Ovary (tissue), 7 donors: ENCODE measurements at regions not wholly inside any gene's neighbourhood (a gene's known extent, or its start where the extent isn't known, plus 50 kb on each side); places are given as distances from the start of the nearest gene placed in this dataset.

Source experiments
- DNase-seq, 5 donors: peaks; one replicate each; pipeline ENCODE4 v3.0.0-alpha.2; 2019 to 2020
- H3K27ac ChIP-seq, 2 donors: fragments of 200-600 bp; one replicate each; pipeline versions ENCODE4 v1.5.1 to v1.8.0; 2019 to 2022
- H3K27me3 ChIP-seq: fragments of 200-600 bp; one replicate; pipeline ENCODE4 v1.8.0; 2022
- H3K36me3 ChIP-seq: fragments of 200-600 bp; sonication (generic); one replicate; pipeline ENCODE4 v1.5.1; 2019
- H3K4me1 ChIP-seq: one replicate; pipeline ENCODE4 v1.8.1; 2013; ENCODE audit warnings: mild to moderate bottlenecking, moderate library complexity; ENCODE audit not compliant: insufficient read depth
- H3K4me3 ChIP-seq: fragments of 200-600 bp; sonication (generic); one replicate; pipeline ENCODE4 v1.5.1; 2017
- H3K9me3 ChIP-seq, 2 donors: fragments of 200-600 bp in 1 of 2; sonication (generic) in 1 of 2; one replicate each; pipeline versions ENCODE4 v1.5.1 to v1.8.1; 2013 to 2019; ENCODE audit warnings: mild to moderate bottlenecking in 1 of 2, moderate library complexity in 1 of 2
- CTCF ChIP-seq, 3 donors: fragments of 450-650 bp in 2 of 3; fragments of 200-600 bp in 1 of 3; IDR thresholded peaks; one replicate each; pipeline versions ENCODE4 v1.5.1 to v1.8.0; 2016 to 2022; ENCODE audit warnings: antibody characterized with exemption in 3 of 3, mild to moderate bottlenecking in 1 of 3
- EP300 ChIP-seq: sonication (generic); formaldehyde crosslinking; IDR thresholded peaks from one replicate; pipeline ENCODE4 v1.6.1; 2017; ENCODE audit warnings: antibody characterized with exemption
- POLR2A ChIP-seq: fragments of 450-650 bp; IDR thresholded peaks from one replicate; pipeline ENCODE4 v1.6.1; 2017; ENCODE audit warnings: antibody characterized with exemption, mild to moderate bottlenecking, moderate library complexity
- WGBS, 3 donors: extraction: QIAGEN DNeasy Blood & Tissue Kit in 1 of 3; methylation state at CpG; one replicate each; pipeline versions ENCODE4 v1.1.5 to v1.1.7; 2013 to 2017; 5-methylcytosine and 5-hydroxymethylcytosine counted together
- intact Hi-C, 4 donors: fragments of 100-400 bp; cut with DNase I; formaldehyde crosslinking; loops; one replicate each; pipeline versions ENCODE4 v1.11.0 to v1.15.1; 2022 to 2023
- donor health status: DM: no; HTN: no; CAD: no; lungs with moderate emphysema.
- donor health status: DM: no; HTN: no; CAD: no.
- donor health status: Bipolar disorder and iron deficiency.
- donor health status: DM: no; HTN: no; CAD: no.
- donor health status: DM: yes; HTN: yes; CAD: no.

GRCh38 chr1:87803375-87803774 lies 474.7 kb downstream of the LMO4 start:
- Histone ChIP-seq H3K36me3 (no peaks in the 10 kb centered on the region), H3K27ac (no peak overlapping the region), H3K4me3 (no peak overlapping the region), H3K27me3 (no peaks in the 10 kb centered on the region), H3K9me3 (no peaks in the 10 kb centered on the region), H3K4me1 (peaks cover 2% of the 10 kb centered on the region)
- no peak for DNase-seq
- intact Hi-C loops: no loop called here
- TF ChIP-seq POLR2A (no peak), CTCF (IDR thresholded peaks at IDR 0.05) (no peak), EP300 (no peak)

DNA sequence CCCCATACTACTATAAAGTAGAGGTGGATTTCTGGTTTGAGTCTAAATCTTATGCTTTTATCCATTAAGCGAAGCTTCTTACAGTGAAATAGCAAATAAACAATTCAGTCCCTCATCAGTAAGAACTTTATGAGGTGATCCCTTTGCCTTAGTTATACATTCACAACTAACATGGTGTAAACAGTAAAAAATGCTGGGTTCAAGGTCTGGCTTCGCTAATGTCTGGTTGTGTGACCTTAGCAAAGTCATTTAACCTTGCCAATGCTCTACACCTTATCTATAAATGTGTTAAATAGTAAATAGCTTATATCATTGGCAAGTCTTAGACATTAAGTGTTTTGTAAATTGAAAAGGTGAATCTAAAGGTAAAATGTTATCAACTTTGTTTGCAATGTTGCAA lies 475.4 kb downstream of the LMO4 start:
- no peak overlapping the region for H3K27ac ChIP-seq
- H3K4me1 ChIP-seq: peaks cover 2% of the 10 kb centered on the region
- WGBS, 3 donors: 74 to 97% (median 91%) methylated on average over 2 of the region's 2 CpGs
- H3K36me3 ChIP-seq: no peaks in the 10 kb centered on the region
- no peaks in the 10 kb centered on the region for H3K27me3 ChIP-seq
- DNase-seq: no peak
- H3K4me3 ChIP-seq: no peak overlapping the region
- TF ChIP-seq CTCF (IDR thresholded peaks at IDR 0.05) (no peak), EP300 (no peak), POLR2A (no peak)
- no peaks in the 10 kb centered on the region for H3K9me3 ChIP-seq
- intact Hi-C loops: no loop called here

DNA sequence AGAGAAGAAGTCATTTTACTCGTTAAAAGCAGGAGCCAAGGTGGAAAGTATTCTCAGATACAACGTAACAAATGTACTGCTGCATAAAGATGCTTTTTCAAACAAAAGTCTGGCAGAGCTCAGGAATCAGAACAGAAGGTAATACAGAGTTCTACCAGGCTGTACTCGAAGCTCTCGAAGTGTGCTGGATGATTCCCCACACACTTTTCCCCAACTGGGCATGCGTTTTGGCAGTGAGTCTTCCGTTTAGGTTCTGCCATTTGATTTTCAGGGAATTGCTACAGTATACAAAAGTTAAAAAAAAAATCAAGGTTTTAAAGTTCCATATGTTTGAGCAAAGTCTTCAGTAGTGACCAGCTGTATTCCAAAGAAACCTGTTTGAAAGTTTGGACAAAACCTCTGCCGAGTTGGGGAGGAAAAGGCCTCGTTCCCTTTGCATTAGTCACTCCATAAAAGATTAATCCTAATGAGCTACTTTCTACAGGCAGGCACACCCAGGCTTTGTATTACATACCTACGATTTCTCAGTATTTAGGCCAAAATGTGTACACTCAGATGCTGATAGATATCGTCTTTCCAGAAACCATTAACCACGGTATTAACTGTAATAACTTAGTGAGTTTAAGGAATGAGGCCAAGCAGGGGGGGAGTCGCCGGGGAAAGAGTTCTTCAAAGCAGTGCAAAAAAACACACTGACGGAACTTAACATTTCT lies 477.1 kb downstream of the LMO4 start:
- TF ChIP-seq EP300 (no peak), POLR2A (no peak), CTCF (IDR thresholded peaks at IDR 0.05) (no peak)
- Histone ChIP-seq H3K27ac (no peak overlapping the region), H3K4me1 (peaks cover 2% of the 10 kb centered on the region), H3K36me3 (no peaks in the 10 kb centered on the region), H3K4me3 (no peak overlapping the region), H3K27me3 (no peaks in the 10 kb centered on the region), H3K9me3 (no peaks in the 10 kb centered on the region)
- no peak for DNase-seq
- intact Hi-C loops: no loop called here
- 15 to 18% (median 17%) methylated on average over 14 of the region's 14 CpGs for WGBS, 3 donors

DNA sequence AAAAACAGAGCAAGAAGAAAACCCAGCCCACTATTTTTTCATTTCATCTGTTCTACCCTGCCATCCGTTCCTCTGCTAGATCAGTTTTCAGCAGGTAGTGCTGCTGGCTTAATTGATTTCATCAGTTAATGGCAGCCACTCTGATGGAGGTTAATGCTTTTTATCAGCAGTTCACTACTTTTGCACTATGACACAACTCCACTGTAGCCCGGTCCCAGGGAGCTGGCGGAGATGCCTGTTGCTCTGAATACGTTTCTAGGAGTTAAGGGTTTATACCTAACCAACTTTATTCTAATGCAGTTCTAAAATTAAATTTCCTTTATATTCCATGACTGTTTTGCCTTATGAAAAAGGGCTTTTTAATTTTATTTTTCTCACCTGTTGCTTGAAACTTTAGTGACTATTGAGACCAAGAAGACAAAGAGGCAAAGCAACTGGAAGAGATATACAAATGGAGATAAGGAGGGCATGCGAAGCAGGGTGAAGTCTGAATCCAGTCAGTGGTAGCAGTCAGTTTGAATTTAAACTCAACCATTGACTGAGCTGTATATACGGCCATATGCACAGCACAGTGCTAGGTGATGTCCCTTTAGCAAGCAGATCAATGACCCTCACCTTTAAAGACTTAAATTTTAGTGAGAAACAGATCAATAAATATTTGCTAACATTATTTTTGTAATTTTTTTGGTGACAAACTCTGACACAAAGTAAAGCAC lies 477.9 kb downstream of the LMO4 start:
- intact Hi-C loops: no loop called here
- WGBS, 3 donors: 48 to 51% (median 51%) methylated on average over 6 of the region's 6 CpGs
- Histone ChIP-seq H3K9me3 (no peaks in the 10 kb centered on the region), H3K27me3 (no peaks in the 10 kb centered on the region), H3K4me3 (no peak overlapping the region), H3K36me3 (no peaks in the 10 kb centered on the region), H3K4me1 (peaks cover 2% of the 10 kb centered on the region), H3K27ac (no peak overlapping the region)
- TF ChIP-seq CTCF (IDR thresholded peaks at IDR 0.05): no peak
- TF ChIP-seq EP300: no peak
- TF ChIP-seq POLR2A: no peak
- DNase-seq: no peak
